Ovary (tissue), 3 donors: ENCODE measurements at regions not wholly inside any gene's neighbourhood (a gene's known extent, or its start where the extent isn't known, plus 50 kb on each side); places are given as distances from the start of the nearest gene placed in this dataset.

Experiments
- CTCF ChIP-seq, 3 donors: fragments of 450-650 bp in 2 of 3; fragments of 200-600 bp in 1 of 3; IDR thresholded peaks; one replicate each; pipeline versions ENCODE4 v1.5.1 to v1.8.0; 2016 to 2022; ENCODE audit warnings: antibody characterized with exemption in 3 of 3, mild to moderate bottlenecking in 1 of 3
- EP300 ChIP-seq: sonication (generic); formaldehyde crosslinking; IDR thresholded peaks from one replicate; pipeline ENCODE4 v1.6.1; 2017; ENCODE audit warnings: antibody characterized with exemption
- donor health status: DM: no; HTN: no; CAD: no.

- TF ChIP-seq CTCF (IDR thresholded peaks at IDR 0.05): no peak
- TF ChIP-seq EP300: no peak
These were observed 79.0 kb upstream of the GPR26 start for GRCh38 chr10:123587110-123587509.
